ENCODE measurements at regions not wholly inside any gene's neighbourhood (a gene's known extent, or its start where the extent isn't known, plus 50 kb on each side); places are given as distances from the start of the nearest gene placed in this dataset.

DNA sequence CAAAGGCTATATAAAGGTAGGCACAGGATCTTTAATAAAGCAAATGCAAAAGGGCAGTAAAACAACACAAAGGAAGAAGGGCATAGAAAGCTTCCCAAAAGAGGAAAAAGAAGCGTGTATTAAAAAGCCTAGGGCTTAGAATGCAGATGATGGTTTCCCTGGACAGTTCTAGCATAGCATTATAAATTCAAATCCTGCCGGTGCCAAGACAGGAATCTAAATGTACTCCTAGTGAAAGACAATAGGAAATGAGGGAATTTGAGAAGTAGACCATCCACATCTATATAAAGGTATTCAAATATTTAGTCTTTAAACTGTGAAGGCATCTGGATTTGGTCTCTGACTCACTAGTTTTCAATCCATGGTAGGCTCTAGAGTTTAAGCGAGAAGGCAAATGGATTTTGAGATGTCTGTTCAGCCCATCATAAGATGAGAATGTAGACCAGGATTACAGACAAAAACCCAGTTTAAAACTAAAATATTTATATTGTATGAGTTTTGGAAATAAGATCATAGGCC lies 431.8 kb downstream of the TBL1XR1 start:
- DNase-seq (ENCODE audit: low read depth), result no peak
- TF ChIP-seq, protein P1, sequence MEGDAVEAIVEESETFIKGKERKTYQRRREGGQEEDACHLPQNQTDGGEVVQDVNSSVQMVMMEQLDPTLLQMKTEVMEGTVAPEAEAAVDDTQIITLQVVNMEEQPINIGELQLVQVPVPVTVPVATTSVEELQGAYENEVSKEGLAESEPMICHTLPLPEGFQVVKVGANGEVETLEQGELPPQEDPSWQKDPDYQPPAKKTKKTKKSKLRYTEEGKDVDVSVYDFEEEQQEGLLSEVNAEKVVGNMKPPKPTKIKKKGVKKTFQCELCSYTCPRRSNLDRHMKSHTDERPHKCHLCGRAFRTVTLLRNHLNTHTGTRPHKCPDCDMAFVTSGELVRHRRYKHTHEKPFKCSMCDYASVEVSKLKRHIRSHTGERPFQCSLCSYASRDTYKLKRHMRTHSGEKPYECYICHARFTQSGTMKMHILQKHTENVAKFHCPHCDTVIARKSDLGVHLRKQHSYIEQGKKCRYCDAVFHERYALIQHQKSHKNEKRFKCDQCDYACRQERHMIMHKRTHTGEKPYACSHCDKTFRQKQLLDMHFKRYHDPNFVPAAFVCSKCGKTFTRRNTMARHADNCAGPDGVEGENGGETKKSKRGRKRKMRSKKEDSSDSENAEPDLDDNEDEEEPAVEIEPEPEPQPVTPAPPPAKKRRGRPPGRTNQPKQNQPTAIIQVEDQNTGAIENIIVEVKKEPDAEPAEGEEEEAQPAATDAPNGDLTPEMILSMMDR (conservative IDR thresholded peaks at IDR 0.05; ENCODE audit: low read depth, low read length), result no peak

DNA sequence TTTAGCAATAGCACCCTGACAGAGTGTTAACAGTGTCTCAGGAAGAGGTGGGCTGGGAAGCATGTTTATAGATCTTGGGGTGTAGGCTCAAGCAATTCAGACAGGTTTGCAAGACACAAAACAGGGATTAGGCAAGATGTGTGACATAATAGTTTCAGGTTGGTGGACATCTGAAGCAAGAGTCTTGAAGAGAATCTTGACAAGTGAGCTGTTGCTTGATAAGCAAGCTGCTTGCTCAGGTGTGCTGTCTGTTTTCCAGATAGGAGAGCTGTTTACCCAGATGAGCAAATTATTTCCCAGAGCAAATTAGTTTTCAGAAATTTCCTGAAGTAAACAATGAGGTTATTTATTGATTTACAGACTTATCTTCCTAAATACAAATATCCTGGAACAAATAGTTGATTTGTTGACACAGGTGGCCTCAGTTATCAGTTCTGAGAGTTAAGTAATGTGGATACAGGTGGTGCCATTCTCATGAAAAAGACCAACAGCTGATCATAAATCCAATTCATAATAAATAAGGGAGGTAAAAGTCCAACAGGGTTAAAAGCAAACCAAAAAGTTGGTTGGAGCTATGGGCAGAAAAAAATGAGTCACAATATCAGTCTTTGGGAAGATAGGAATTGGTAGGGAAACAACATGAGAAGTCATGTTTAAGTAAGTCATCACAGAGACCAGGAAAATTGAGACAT lies 437.3 kb downstream of the TBL1XR1 start:
- DNase-seq (ENCODE audit: low read depth), result no peak
- TF ChIP-seq, protein P1 (conservative IDR thresholded peaks at IDR 0.05; ENCODE audit: low read depth, low read length), result no peak
- H3K4me3 ChIP-seq (ENCODE audit: low read length), result no peak overlapping the region

More for the DNA sequence above, 431.8 kb downstream of the TBL1XR1 start:
- H3K4me3 ChIP-seq (ENCODE audit: low read length), result no peak overlapping the region

DNA sequence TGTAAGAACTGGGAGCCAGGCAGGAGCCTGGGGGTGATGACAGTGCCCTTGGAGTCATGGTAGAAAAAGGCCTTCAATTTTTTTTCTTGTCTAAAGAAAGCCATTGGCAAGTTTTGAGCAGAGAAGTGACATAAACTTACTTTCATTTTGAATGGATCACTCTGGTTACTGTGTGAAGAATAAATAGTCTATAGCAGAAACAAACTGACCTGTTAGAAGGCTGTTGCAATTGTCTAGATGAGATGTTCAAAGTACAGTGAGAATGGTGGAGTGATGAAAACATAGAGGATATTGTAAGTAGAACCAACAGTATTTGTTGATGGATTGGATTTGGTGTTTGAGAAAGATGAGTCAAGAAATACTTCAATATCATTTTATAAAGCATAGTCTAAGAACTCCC lies 439.9 kb downstream of the TBL1XR1 start:
- no peak overlapping the region for H3K4me3 ChIP-seq (ENCODE audit: low read length)
- DNase-seq (ENCODE audit: low read depth), result no peak
- TF ChIP-seq, protein P1 (conservative IDR thresholded peaks at IDR 0.05; ENCODE audit: low read depth, low read length), result no peak

DNA sequence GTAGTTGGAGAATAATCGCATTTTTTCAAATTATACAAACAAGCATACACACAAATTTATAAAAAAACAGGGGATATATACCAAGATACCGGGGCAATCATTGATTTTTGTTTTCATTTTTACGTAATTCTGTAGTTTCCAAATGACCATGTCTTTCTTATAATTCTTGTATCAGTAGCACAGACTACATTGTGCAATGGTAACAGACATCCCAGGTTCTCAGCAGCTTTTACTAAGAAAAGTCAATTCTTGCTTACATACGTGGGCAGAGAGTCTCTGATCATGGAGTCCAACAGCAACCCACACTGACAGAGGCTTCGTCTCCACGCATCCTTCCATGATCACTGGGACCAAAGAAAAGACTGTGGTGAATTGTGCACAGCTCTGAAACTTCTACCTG lies 441.3 kb downstream of the TBL1XR1 start:
- H3K4me3 ChIP-seq (ENCODE audit: low read length), result no peak overlapping the region
- TF ChIP-seq, protein P1 (conservative IDR thresholded peaks at IDR 0.05; ENCODE audit: low read depth, low read length), result no peak

DNA sequence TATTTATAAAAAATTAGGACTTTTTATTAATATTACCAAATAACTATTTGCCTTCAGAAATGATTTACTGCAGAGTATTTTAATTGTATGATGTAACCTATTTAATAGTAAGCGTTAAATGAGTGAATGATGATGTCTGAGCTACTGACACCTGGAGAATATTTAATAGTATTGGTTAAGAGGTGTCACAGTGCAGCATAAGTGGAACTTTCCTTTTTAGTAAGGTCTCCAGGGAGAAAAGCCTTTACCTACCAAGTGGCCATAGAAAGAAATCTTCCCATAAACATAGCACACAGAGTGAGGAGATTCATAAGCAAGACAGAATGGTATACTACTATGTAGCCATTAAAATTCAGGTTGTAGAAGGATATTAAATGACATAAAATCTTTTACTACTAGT lies 441.7 kb downstream of the TBL1XR1 start:
- TF ChIP-seq, protein P1 (conservative IDR thresholded peaks at IDR 0.05; ENCODE audit: low read depth, low read length), result no peak
- no peak overlapping the region for H3K4me3 ChIP-seq (ENCODE audit: low read length)
- DNase-seq (ENCODE audit: low read depth), result no peak

More for the DNA sequence above, 441.3 kb downstream of the TBL1XR1 start:
- DNase-seq (ENCODE audit: low read depth), result no peak

DNA sequence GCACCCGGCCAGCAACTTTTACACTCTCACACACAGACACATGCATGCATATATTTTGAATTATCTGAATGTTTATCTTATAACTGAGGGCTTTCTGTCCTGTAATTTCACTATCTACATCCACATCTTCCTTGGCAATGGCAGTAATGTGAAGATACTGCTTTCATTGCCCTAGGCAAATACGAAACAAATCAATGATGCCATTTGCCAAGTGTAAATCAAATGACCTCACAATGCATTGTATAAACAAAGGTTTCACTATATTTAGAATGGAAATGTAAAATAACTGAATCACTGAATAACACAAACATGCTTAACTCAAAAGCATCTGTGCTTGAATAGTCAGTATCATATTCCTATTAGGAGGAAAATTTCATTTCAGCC lies 455.6 kb downstream of the TBL1XR1 start:
- no peak overlapping the region for H3K4me3 ChIP-seq (ENCODE audit: low read length)
- DNase-seq (ENCODE audit: low read depth), result no peak
- TF ChIP-seq, protein P1 (conservative IDR thresholded peaks at IDR 0.05; ENCODE audit: low read depth, low read length), result no peak
